HuH-7 (cell line): ENCODE measurements at regions not wholly inside any gene's neighbourhood (a gene's known extent, or its start where the extent isn't known, plus 50 kb on each side); places are given as distances from the start of the nearest gene placed in this dataset.

Source experiments
- DNase-seq: peaks from one replicate; pipeline ENCODE4 v3.0.0; 2011; ENCODE audit warnings: low spot score

GRCh38 chr4:12324965-12325364 lies 896.3 kb upstream of the HS3ST1 start:
- no peak for DNase-seq

- DNase-seq = no peak
These were observed 891.1 kb upstream of the HS3ST1 start for GRCh38 chr4:12319765-12320164.

- DNase-seq = no peak
These were observed 876.2 kb upstream of the HS3ST1 start for GRCh38 chr4:12304905-12305304.

GRCh38 chr4:12296366-12296765 lies 867.7 kb upstream of the HS3ST1 start:
- DNase-seq = no peak

- no peak for DNase-seq
These were observed 865.3 kb upstream of the HS3ST1 start for GRCh38 chr4:12293906-12294525.

GRCh38 chr4:12286351-12286750 lies 857.7 kb upstream of the HS3ST1 start:
- no peak for DNase-seq

GRCh38 chr4:12270546-12270945 lies 841.9 kb upstream of the HS3ST1 start:
- DNase-seq = no peak

GRCh38 chr4:12265554-12265953 lies 836.9 kb upstream of the HS3ST1 start:
- DNase-seq = no peak

- DNase-seq = no peak
These were observed 831.8 kb upstream of the HS3ST1 start for GRCh38 chr4:12260453-12260852.

- DNase-seq = no peak
These were observed 816.3 kb upstream of the HS3ST1 start for GRCh38 chr4:12244973-12245372.

- no peak for DNase-seq
These were observed 813.7 kb upstream of the HS3ST1 start for GRCh38 chr4:12242354-12242753.

- DNase-seq = no peak
These were observed 811.4 kb upstream of the HS3ST1 start for GRCh38 chr4:12239897-12240636.

- DNase-seq = no peak
These were observed 802.4 kb upstream of the HS3ST1 start for GRCh38 chr4:12231098-12231497.

- no peak for DNase-seq
These were observed 792.3 kb upstream of the HS3ST1 start for GRCh38 chr4:12221031-12221430.

- DNase-seq = no peak
These were observed 782.9 kb upstream of the HS3ST1 start for GRCh38 chr4:12211636-12212035.

GRCh38 chr4:12207396-12207795 lies 778.7 kb upstream of the HS3ST1 start:
- no peak for DNase-seq

GRCh38 chr4:12206091-12206490 lies 777.4 kb upstream of the HS3ST1 start:
- no peak for DNase-seq

- DNase-seq = no peak
These were observed 775.3 kb upstream of the HS3ST1 start for GRCh38 chr4:12203945-12204344.

- DNase-seq = no peak
These were observed 771.5 kb upstream of the HS3ST1 start for GRCh38 chr4:12200226-12200625.

GRCh38 chr4:12186526-12186925 lies 757.8 kb upstream of the HS3ST1 start:
- DNase-seq = no peak

- DNase-seq = no peak
These were observed 750.2 kb upstream of the HS3ST1 start for GRCh38 chr4:12178614-12179610.

GRCh38 chr4:12177416-12177815 lies 748.7 kb upstream of the HS3ST1 start:
- no peak for DNase-seq

GRCh38 chr4:12173496-12173895 lies 744.8 kb upstream of the HS3ST1 start:
- DNase-seq = no peak
